Calu3 (cell line): ENCODE measurements at regions not wholly inside any gene's neighbourhood (a gene's known extent, or its start where the extent isn't known, plus 50 kb on each side); places are given as distances from the start of the nearest gene placed in this dataset.
"Not testable (repeated sequence)": the region's sequence is repeated elsewhere in the genome, so short reads cannot be mapped to it uniquely, and the experiment has no call there.

Source experiments
- BruUV-seq: library from RNA; stranded (reverse); fragments of 400-500 nt; replicated peaks from 2 replicates; lab custom pipeline; 2021; lab: Mats Ljungman, UMichigan
- CTCF ChIA-PET: fragments of 300-600 bp; sonication (Branson Sonifier 250); formaldehyde crosslinking; loops from one replicate; lab custom pipeline; 2022; ENCODE audit warnings: antibody characterized with exemption; lab: Charles Lee
- DNase-seq: peaks from one replicate; pipeline ENCODE4 v3.0.0; 2022
- H3K27ac Mint-ChIP-seq: one replicate; pipeline ENCODE4 v1.8.0; 2022; ENCODE audit warnings: mixed read lengths; ENCODE audit not compliant: unreplicated experiment
- H3K27me3 Mint-ChIP-seq: one replicate; pipeline ENCODE4 v1.8.0; 2022; ENCODE audit warnings: mixed read lengths; ENCODE audit not compliant: unreplicated experiment
- H3K36me3 Mint-ChIP-seq: one replicate; pipeline ENCODE4 v1.8.0; 2022; ENCODE audit warnings: mild to moderate bottlenecking, moderate library complexity, mixed read lengths; ENCODE audit not compliant: insufficient read depth, unreplicated experiment
- H3K4me1 Mint-ChIP-seq: one replicate; pipeline ENCODE4 v1.8.0; 2022; ENCODE audit warnings: mild to moderate bottlenecking, low read depth, mixed read lengths; ENCODE audit not compliant: unreplicated experiment
- H3K4me3 Mint-ChIP-seq: one replicate; pipeline ENCODE4 v1.8.0; 2022; ENCODE audit warnings: mild to moderate bottlenecking, low read depth, moderate library complexity, mixed read lengths; ENCODE audit not compliant: unreplicated experiment
- H3K9me3 Mint-ChIP-seq: one replicate; pipeline ENCODE4 v1.8.0; 2022; ENCODE audit warnings: low read depth, mixed read lengths; ENCODE audit not compliant: unreplicated experiment
- CTCF ChIP-seq: fragments of 200-600 bp; IDR thresholded peaks from one replicate; pipeline ENCODE4 v1.8.0; 2022; ENCODE audit warnings: antibody characterized with exemption; ENCODE audit not compliant: unreplicated experiment
- intact Hi-C: fragments of 100-400 bp; cut with micrococcal nuclease; formaldehyde crosslinking; loops from one replicate; pipeline ENCODE4 v1.10.0; 2022; ENCODE audit not compliant: unreplicated experiment

GRCh38 chr20:26006164-26006563 lies 309.5 kb upstream of the ZNF337 start:
- H3K4me3 Mint-ChIP-seq, H3K27me3 Mint-ChIP-seq, H3K9me3 Mint-ChIP-seq, intact Hi-C loops, H3K4me1 Mint-ChIP-seq, H3K36me3 Mint-ChIP-seq, CTCF ChIA-PET, DNase-seq, BruUV-seq, H3K27ac Mint-ChIP-seq: not testable (repeated sequence)

GRCh38 chr20:26003959-26004358 lies 307.3 kb upstream of the ZNF337 start:
- intact Hi-C loops, CTCF ChIA-PET, H3K27ac Mint-ChIP-seq, DNase-seq, H3K36me3 Mint-ChIP-seq, H3K4me1 Mint-ChIP-seq, H3K27me3 Mint-ChIP-seq, H3K4me3 Mint-ChIP-seq, H3K9me3 Mint-ChIP-seq, BruUV-seq: not testable (repeated sequence)

GRCh38 chr20:25997367-25998038 lies 300.9 kb upstream of the ZNF337 start:
- CTCF ChIA-PET, DNase-seq, H3K36me3 Mint-ChIP-seq, intact Hi-C loops, BruUV-seq, H3K9me3 Mint-ChIP-seq, H3K4me3 Mint-ChIP-seq, H3K27ac Mint-ChIP-seq, H3K4me1 Mint-ChIP-seq, H3K27me3 Mint-ChIP-seq: not testable (repeated sequence)

- H3K36me3 Mint-ChIP-seq = no peaks in the 10 kb centered on the region
- no peak overlapping the region for H3K27ac Mint-ChIP-seq
- H3K4me1 Mint-ChIP-seq = no peaks in the 10 kb centered on the region
- no peak for TF ChIP-seq CTCF
- peaks cover 3% of the 10 kb centered on the region for H3K9me3 Mint-ChIP-seq
- H3K4me3 Mint-ChIP-seq = no peak overlapping the region
- intact Hi-C loops = no loop called here
- H3K27me3 Mint-ChIP-seq = no peaks in the 10 kb centered on the region
- DNase-seq = no peak
- BruUV-seq = no TSS peak
- CTCF ChIA-PET = no interaction called here
These were observed 295.5 kb upstream of the ZNF337 start for GRCh38 chr20:25992146-25992545.

- no peak for TF ChIP-seq CTCF
- DNase-seq = no peak
- CTCF ChIA-PET = no interaction called here
- Mint-ChIP-seq H3K4me1 (no peaks in the 10 kb centered on the region), H3K27me3 (no peaks in the 10 kb centered on the region), H3K4me3 (no peak overlapping the region), H3K9me3 (peaks cover 3% of the 10 kb centered on the region), H3K36me3 (no peaks in the 10 kb centered on the region), H3K27ac (no peak overlapping the region)
- intact Hi-C loops = no loop called here
- no TSS peak for BruUV-seq
These were observed 295.1 kb upstream of the ZNF337 start for GRCh38 chr20:25991756-25992130.

GRCh38 chr20:25991051-25991755 lies 294.6 kb upstream of the ZNF337 start:
- no TSS peak for BruUV-seq
- no peak for DNase-seq
- no peak overlapping the region for H3K27ac Mint-ChIP-seq

GRCh38 chr20:25989686-25990085 lies 293.0 kb upstream of the ZNF337 start:
- H3K36me3 Mint-ChIP-seq, DNase-seq, intact Hi-C loops, H3K4me1 Mint-ChIP-seq, H3K4me3 Mint-ChIP-seq, H3K27me3 Mint-ChIP-seq, BruUV-seq, H3K27ac Mint-ChIP-seq, CTCF ChIA-PET, H3K9me3 Mint-ChIP-seq: not testable (repeated sequence)

More at GRCh38 chr20:25991051-25991755, 294.6 kb upstream of the ZNF337 start:
- TF ChIP-seq CTCF = no peak
- Mint-ChIP-seq H3K9me3 (peaks cover 3% of the 10 kb centered on the region), H3K36me3 (no peaks in the 10 kb centered on the region), H3K4me3 (no peak overlapping the region), H3K27me3 (no peaks in the 10 kb centered on the region), H3K4me1 (no peaks in the 10 kb centered on the region)
- intact Hi-C loops = no loop called here
- CTCF ChIA-PET = no interaction called here
